CD4-positive, CD25-positive, alpha-beta regulatory T cell (primary cell): ENCODE measurements at regions not wholly inside any gene's neighbourhood (a gene's known extent, or its start where the extent isn't known, plus 50 kb on each side); places are given as distances from the start of the nearest gene placed in this dataset.

Experiments used
- ATAC-seq, 2 donors: fragments of 150-1000 bp; cut with Tn5 transposase; one replicate each; pipeline ENCODE4 v1.10.0; 2021; ENCODE audit warnings: low read depth in 2 of 2, moderate number of reproducible peaks in 2 of 2, moderate library complexity in 1 of 2
- DNase-seq, 3 donors: peaks; one replicate each; pipeline versions ENCODE4 v3.0.0 to v3.0.0-alpha.2; 2012 to 2022; ENCODE audit warnings: mixed read lengths in 1 of 3
- H3K27ac ChIP-seq: one replicate; pipeline ENCODE4 v1.7.0; 2013; ENCODE audit warnings: mild to moderate bottlenecking, low read length; ENCODE audit not compliant: insufficient read depth, poor library complexity, severe bottlenecking
- H3K27me3 ChIP-seq: one replicate; pipeline ENCODE4 v1.7.0; 2013; ENCODE audit warnings: low read length; ENCODE audit not compliant: control insufficient read depth, insufficient read depth
- H3K36me3 ChIP-seq: one replicate; pipeline ENCODE4 v1.7.0; 2013; ENCODE audit warnings: mild to moderate bottlenecking, low read length, moderate library complexity; ENCODE audit not compliant: control insufficient read depth, insufficient read depth
- H3K4me1 ChIP-seq: 2 replicates; pipeline ENCODE4 v1.7.0; 2013; ENCODE audit warnings: mild to moderate bottlenecking, low read length; ENCODE audit not compliant: insufficient read depth, control insufficient read depth, poor library complexity, severe bottlenecking
- H3K4me3 ChIP-seq: one replicate; pipeline ENCODE4 v1.7.0; 2013; ENCODE audit warnings: low read depth, mild to moderate bottlenecking, low read length, moderate library complexity
- H3K9me3 ChIP-seq, 2 experiments: 1 replicate in 1 of 2; 2 replicates in 1 of 2; pipeline ENCODE4 v1.7.0; 2013; ENCODE audit warnings: low read length in 2 of 2, mild to moderate bottlenecking in 1 of 2, moderate library complexity in 1 of 2; ENCODE audit not compliant: control insufficient read depth in 2 of 2
- H3K27ac Mint-ChIP-seq, 3 donors: one replicate each; pipeline ENCODE4 v1.8.0; 2020 to 2022; ENCODE audit warnings: mild to moderate bottlenecking in 3 of 3, mixed read lengths in 3 of 3, moderate library complexity in 2 of 3
- H3K27me3 Mint-ChIP-seq: one replicate; pipeline ENCODE4 v1.8.0; 2022; ENCODE audit warnings: mild to moderate bottlenecking, mixed read lengths
- H3K36me3 Mint-ChIP-seq: one replicate; pipeline ENCODE4 v1.8.0; 2020; ENCODE audit warnings: mixed read lengths
- H3K4me1 Mint-ChIP-seq, 4 donors: one replicate each; pipeline ENCODE4 v1.8.0; 2020 to 2022; ENCODE audit warnings: mixed read lengths in 4 of 4, mild to moderate bottlenecking in 1 of 4
- H3K4me3 Mint-ChIP-seq, 4 donors: one replicate each; pipeline ENCODE4 v1.8.0; 2020 to 2022; ENCODE audit warnings: mild to moderate bottlenecking in 4 of 4, mixed read lengths in 4 of 4, moderate library complexity in 3 of 4
- H3K9me3 Mint-ChIP-seq, 7 donors: one replicate each; pipeline ENCODE4 v1.8.0; 2020 to 2022; ENCODE audit warnings: mixed read lengths in 7 of 7, mild to moderate bottlenecking in 3 of 7, moderate library complexity in 2 of 7

DNA sequence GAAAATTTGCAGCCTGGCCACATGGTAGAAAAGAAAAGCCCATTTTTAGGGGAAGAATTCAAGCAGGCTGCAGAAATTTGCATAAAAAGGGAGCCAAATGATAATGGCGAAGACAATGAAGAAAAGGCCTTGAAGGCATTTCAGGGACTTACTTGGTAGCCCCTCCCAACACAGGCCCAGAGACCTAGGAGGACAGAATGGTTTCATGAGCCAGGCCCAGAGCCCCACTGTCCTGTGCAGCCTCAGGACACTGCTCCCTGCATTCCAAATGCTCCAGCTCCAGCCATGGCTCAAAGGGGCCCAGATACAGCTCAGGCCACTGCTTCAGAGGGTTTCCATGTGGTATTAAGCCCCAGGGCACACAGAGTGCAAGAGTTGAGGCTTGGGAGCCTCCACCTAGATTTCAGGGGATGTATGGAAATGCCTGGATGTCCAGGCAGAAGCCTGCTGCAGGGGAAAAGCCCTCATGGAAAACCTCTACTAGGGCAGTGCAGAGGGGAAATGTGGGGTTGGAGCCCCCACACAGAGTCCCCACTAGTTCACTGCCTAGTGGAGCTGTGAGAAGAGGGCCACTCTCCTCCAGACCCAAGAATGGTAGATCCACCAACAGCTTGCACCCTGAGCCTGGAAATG lies 271.7 kb upstream of the KLF3 start:
- Mint-ChIP-seq H3K27me3 (peaks cover 8% of the 10 kb centered on the region), H3K27ac (no peak overlapping the region), H3K9me3 (peaks cover 5 to 35% (median 15%) of the 10 kb centered on the region in 7 donors), H3K4me3 (no peak overlapping the region), H3K4me1 (peaks cover 0 to 6% (median 0%) of the 10 kb centered on the region in 4 donors), H3K36me3 (peaks cover 15% of the 10 kb centered on the region)
- no peaks in the 10 kb centered on the region for H3K27me3 ChIP-seq
- H3K4me1 ChIP-seq: no peaks in the 10 kb centered on the region
- DNase-seq (no peak), ATAC-seq (no peak)
- no peak overlapping the region for H3K4me3 ChIP-seq
- no peak overlapping the region for H3K27ac ChIP-seq
- no peaks in the 10 kb centered on the region for H3K36me3 ChIP-seq
- peaks cover 15 to 36% of the 10 kb centered on the region in 2 experiments for H3K9me3 ChIP-seq

DNA sequence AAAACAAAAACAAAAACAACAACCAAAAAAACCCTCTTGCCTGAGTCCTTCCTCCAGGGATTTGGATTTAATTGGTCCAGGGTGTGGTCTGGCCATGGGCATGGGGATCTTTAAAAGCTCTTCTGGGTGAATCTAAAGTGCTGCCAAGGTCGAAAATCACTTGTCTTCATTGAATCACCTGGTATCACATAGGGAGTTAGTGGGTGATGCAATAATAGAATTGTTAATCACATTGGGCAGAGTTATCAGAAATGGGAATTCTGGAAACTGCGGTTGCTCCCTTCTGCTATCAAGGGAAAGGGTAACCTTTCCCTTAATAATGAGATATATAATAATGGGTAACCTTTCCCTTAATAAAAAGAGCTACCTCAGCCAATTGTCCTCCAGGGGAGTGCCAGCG lies 267.9 kb upstream of the KLF3 start:
- Mint-ChIP-seq H3K4me1 (peaks cover 0 to 3% (median 0%) of the 10 kb centered on the region in 4 donors), H3K9me3 (peaks cover 0 to 15% (median 13%) of the 10 kb centered on the region in 7 donors), H3K4me3 (no peak overlapping the region), H3K36me3 (peaks cover 4% of the 10 kb centered on the region), H3K27me3 (peaks cover 8% of the 10 kb centered on the region), H3K27ac (no peak overlapping the region)
- Histone ChIP-seq H3K9me3 (peaks cover 9 to 18% of the 10 kb centered on the region in 2 experiments), H3K27ac (no peak overlapping the region), H3K4me1 (no peaks in the 10 kb centered on the region), H3K36me3 (no peaks in the 10 kb centered on the region), H3K4me3 (no peak overlapping the region), H3K27me3 (no peaks in the 10 kb centered on the region)
- ATAC-seq (no peak), DNase-seq (no peak)

DNA sequence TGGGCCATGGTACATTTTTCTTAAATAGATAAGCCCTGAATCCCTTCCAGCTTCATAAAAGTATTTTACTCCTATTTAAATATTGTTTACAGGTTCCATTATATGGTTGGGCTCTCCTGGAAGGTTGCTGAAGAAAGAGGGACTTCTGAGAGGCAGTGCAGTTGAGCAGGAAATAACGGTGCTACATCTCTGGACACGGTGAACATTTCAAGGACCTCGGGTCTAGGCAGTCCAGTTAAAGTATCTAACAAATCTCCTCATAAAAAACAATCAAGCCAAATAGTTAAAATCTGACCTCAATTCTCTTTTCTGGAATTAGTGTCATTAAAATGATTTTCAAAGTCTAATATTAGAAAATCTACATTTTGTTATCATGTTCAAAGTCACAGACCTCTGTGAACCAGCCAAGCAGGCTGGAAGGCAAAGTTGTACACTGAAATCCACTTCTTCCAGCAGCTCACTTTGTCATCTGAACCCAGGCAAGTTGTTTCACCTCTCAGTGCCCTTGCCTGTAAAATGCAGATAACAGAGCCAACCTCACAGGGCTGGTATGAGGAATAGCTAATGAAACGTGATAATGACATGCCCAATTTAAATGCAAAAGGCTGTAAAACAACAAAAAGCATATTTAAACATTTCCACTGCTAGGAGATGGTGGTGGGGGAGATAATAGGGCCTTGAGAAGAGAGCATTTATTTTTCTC lies 267.0 kb upstream of the KLF3 start:
- no peaks in the 10 kb centered on the region for H3K36me3 Mint-ChIP-seq
- Histone ChIP-seq H3K9me3 (peaks cover 4 to 9% of the 10 kb centered on the region in 2 experiments), H3K36me3 (no peaks in the 10 kb centered on the region), H3K27ac (no peak overlapping the region), H3K4me3 (no peak overlapping the region), H3K27me3 (no peaks in the 10 kb centered on the region), H3K4me1 (no peaks in the 10 kb centered on the region)
- peaks cover 0 to 7% (median 6%) of the 10 kb centered on the region in 7 donors for H3K9me3 Mint-ChIP-seq
- H3K4me3 Mint-ChIP-seq: no peak overlapping the region
- peaks cover 6% of the 10 kb centered on the region for H3K27me3 Mint-ChIP-seq
- DNase-seq (no peak), ATAC-seq (no peak)
- no peak overlapping the region for H3K27ac Mint-ChIP-seq
- H3K4me1 Mint-ChIP-seq: peaks cover 0 to 3% (median 0%) of the 10 kb centered on the region in 4 donors

DNA sequence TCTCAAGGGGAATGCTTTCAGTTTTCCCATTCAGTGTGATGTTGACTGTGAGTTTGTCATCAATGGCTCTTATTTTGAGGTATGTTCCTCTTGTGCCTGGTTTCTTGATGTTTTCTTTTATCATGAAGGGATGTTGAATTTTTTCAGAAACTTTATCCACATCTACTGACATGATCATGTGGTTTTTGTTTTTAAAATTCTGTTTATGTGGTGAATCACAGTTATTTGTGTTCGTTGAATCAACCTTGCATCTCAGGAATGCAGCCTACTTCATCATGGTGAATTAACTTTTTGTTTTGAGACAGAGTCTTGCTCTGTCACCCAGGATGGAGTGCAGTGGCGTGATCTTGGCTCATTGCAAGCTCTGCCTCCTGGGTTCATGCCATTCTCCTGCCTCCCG lies 263.1 kb upstream of the KLF3 start:
- Mint-ChIP-seq H3K9me3 (peaks cover 0 to 8% (median 2%) of the 10 kb centered on the region in 7 donors), H3K27ac (no peak overlapping the region), H3K27me3 (peaks cover 18% of the 10 kb centered on the region), H3K36me3 (no peaks in the 10 kb centered on the region), H3K4me1 (no peaks in the 10 kb centered on the region), H3K4me3 (no peak overlapping the region)
- no peak overlapping the region for H3K27ac ChIP-seq
- peaks cover 3% of the 10 kb centered on the region for H3K27me3 ChIP-seq
- no peak overlapping the region for H3K4me3 ChIP-seq
- ATAC-seq (no peak), DNase-seq (no peak)
- H3K36me3 ChIP-seq: no peaks in the 10 kb centered on the region
- no peaks in the 10 kb centered on the region for H3K4me1 ChIP-seq
- H3K9me3 ChIP-seq: no peaks in the 10 kb centered on the region

DNA sequence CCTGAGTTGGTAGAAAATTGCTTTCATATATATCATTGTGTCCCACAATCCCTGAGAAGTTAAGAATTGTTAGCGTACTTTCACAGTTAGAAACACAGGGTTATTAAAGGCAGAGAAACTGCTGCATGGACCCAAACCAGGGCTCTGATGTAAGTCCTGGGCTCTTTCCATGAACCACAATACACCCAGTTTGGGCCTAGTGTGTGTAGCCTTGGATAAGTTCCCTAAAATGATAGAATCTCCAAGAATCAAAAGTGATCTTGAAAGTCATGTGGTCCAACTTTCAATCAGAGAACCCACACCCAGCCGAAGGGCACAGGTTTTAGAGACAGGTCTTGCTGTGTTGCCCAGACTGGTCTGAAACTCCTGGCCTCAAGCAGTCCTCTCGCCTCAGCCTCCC lies 257.8 kb upstream of the KLF3 start:
- Mint-ChIP-seq H3K36me3 (no peaks in the 10 kb centered on the region), H3K27me3 (peaks cover 34% of the 10 kb centered on the region), H3K4me3 (no peak overlapping the region), H3K4me1 (no peaks in the 10 kb centered on the region), H3K27ac (no peak overlapping the region), H3K9me3 (peaks cover 0 to 6% (median 0%) of the 10 kb centered on the region in 7 donors)
- H3K4me3 ChIP-seq: no peak overlapping the region
- ATAC-seq (no peak), DNase-seq (no peak)
- H3K36me3 ChIP-seq: no peaks in the 10 kb centered on the region
- H3K27ac ChIP-seq: no peak overlapping the region
- no peaks in the 10 kb centered on the region for H3K9me3 ChIP-seq
- no peaks in the 10 kb centered on the region for H3K4me1 ChIP-seq
- peaks cover 4% of the 10 kb centered on the region for H3K27me3 ChIP-seq

DNA sequence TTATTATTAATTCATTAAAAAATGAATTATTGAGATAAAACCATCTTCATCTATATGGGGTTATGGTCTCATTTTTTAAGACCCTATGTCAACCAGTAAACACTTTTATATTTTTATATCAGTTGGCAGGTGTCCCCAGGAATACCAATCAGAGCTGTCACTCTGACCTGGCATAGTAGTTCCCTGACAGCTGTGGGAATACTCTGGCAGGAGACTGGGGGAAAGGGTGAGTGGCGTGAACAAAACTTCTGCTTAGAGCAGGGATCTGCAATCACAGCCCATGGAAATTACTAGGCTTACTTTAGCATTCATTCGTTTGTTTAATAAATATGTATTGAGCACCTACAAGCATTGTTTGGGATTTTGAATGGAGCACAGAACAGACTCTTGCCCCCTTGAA lies 254.1 kb upstream of the KLF3 start:
- Mint-ChIP-seq H3K27me3 (peaks cover 34% of the 10 kb centered on the region), H3K4me1 (peaks cover 0 to 8% (median 1%) of the 10 kb centered on the region in 4 donors), H3K4me3 (no peak overlapping the region), H3K27ac (no peak overlapping the region), H3K9me3 (peaks cover 0 to under 1% (median 0%) of the 10 kb centered on the region in 7 donors), H3K36me3 (no peaks in the 10 kb centered on the region)
- H3K4me3 ChIP-seq: no peak overlapping the region
- no peak overlapping the region for H3K27ac ChIP-seq
- peaks cover 2% of the 10 kb centered on the region for H3K27me3 ChIP-seq
- no peaks in the 10 kb centered on the region for H3K36me3 ChIP-seq
- DNase-seq (no peak), ATAC-seq (no peak)
- H3K9me3 ChIP-seq: no peaks in the 10 kb centered on the region
- H3K4me1 ChIP-seq: no peaks in the 10 kb centered on the region

DNA sequence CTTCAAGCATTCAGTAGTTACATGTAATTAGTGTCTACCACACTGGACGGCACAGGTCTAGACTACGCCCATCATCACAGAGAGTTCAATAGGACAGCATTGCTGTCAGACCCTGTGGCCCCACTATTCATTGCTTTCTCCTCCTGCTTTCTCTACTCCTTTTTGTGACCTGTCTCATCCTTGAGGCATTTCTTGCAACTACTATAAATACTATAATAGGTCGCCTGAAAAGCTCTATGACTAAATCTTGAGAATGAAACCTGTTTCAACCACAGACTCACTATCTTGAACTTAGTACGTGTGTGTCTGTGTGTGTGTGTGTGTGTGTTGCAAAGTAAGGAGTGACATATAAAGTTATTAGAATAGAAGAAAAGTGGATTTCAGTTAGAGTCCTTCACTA lies 252.9 kb upstream of the KLF3 start:
- Mint-ChIP-seq H3K27ac (no peak overlapping the region), H3K27me3 (peaks cover 26% of the 10 kb centered on the region), H3K4me1 (peaks cover 0 to 8% (median 3%) of the 10 kb centered on the region in 4 donors), H3K9me3 (peaks cover 0 to 1% (median 0%) of the 10 kb centered on the region in 7 donors), H3K36me3 (no peaks in the 10 kb centered on the region), H3K4me3 (no peak overlapping the region)
- Histone ChIP-seq H3K4me3 (no peak overlapping the region), H3K36me3 (no peaks in the 10 kb centered on the region), H3K9me3 (no peaks in the 10 kb centered on the region), H3K27ac (no peak overlapping the region), H3K4me1 (no peaks in the 10 kb centered on the region), H3K27me3 (peaks cover 2% of the 10 kb centered on the region)
- DNase-seq (no peak), ATAC-seq (no peak)
